GM19023 (cell line): ENCODE measurements at regions not wholly inside any gene's neighbourhood (a gene's known extent, or its start where the extent isn't known, plus 50 kb on each side); places are given as distances from the start of the nearest gene placed in this dataset.
"Not testable (repeated sequence)": the region's sequence is repeated elsewhere in the genome, so short reads cannot be mapped to it uniquely, and the experiment has no call there.

Experiments
- ATAC-seq: cut with Tn5 transposase; IDR thresholded peaks from one replicate; pipeline ENCODE4 v1.9.1; 2021; ENCODE audit warnings: mild to moderate bottlenecking, moderate library complexity; ENCODE audit not compliant: unreplicated experiment

DNA sequence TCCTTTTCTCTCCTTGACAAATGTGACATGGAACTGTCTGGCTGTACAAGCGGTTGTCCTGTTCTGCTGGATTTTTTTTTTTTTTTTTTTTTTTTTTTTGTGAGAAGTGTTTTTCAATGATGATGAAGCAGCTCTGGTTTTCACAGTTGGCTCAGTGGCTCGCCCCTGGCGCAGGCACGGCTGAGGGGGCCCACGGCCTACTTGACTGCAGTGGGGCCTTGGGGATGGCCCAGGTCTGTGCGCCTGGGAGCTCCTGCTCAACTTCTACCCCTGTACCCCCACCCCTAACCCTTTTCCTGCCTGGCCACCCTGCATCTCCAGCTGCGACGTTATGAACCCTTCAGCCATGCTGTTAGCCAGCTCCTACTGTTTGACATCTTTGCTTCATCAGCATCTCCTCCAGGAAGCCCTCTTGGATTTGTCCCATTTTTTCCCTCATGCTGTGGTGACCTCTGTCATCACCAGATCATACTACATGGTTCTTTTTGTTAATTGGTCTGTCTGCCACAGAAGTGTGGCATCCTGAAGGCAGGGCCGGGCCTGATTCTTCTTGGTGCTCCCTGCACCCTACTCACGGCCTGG, 167.9 kb downstream of the INHBB start:
- no peak for ATAC-seq

DNA sequence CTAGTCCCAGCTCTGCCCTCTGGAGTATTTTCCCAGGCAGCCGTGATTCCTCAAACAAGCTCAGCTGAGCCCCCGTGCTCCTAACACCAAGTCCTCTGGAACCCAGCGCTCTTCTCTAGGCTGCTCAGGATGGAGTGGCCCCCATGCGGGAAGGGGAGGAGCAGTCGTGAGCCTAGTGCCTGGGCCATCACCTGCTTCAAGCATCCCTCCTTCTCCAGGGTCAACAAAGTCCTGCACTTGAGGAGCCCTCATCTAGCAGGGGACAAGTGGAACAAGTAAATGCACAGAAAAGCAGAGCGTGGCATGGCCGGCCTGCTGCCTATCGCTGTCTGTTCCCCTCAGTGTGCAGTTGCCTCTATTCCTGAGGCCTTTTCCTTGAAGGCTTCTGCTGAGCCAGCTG, 168.6 kb downstream of the INHBB start:
- ATAC-seq = no peak

DNA sequence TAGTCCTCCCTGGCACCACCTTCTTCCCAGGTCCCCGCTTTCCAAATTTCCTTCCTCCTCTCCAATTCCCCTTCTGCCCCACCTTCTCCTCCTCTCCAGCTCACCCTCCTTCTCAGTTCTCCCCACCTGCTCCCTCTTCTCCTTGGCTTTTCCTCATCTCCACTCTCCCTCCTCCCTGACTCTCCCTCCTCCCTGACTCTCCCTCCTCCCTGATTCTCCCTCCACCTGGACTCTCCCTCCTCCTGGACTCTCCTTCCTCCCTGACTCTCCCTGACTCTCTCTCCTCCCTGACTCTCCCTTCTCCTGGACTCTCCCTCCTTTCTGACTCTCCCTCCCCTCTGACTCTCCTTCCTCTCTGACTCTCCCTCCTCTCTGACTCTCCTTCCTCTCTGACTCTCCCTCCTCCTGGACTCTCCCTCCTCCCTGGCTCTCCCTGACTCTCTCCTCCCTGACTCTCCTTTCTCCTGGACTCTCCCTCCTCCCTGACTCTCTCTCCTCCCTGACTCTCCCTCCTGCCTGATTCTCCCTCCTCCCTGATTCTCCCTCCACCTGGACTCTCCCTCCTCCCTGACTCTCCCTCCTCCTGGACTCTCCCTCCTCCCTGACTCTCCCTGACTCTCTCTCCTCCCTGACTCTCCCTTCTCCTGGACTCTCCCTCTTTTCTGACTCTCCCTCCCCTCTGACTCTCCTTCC, 169.3 kb downstream of the INHBB start:
- ATAC-seq = not testable (repeated sequence)

DNA sequence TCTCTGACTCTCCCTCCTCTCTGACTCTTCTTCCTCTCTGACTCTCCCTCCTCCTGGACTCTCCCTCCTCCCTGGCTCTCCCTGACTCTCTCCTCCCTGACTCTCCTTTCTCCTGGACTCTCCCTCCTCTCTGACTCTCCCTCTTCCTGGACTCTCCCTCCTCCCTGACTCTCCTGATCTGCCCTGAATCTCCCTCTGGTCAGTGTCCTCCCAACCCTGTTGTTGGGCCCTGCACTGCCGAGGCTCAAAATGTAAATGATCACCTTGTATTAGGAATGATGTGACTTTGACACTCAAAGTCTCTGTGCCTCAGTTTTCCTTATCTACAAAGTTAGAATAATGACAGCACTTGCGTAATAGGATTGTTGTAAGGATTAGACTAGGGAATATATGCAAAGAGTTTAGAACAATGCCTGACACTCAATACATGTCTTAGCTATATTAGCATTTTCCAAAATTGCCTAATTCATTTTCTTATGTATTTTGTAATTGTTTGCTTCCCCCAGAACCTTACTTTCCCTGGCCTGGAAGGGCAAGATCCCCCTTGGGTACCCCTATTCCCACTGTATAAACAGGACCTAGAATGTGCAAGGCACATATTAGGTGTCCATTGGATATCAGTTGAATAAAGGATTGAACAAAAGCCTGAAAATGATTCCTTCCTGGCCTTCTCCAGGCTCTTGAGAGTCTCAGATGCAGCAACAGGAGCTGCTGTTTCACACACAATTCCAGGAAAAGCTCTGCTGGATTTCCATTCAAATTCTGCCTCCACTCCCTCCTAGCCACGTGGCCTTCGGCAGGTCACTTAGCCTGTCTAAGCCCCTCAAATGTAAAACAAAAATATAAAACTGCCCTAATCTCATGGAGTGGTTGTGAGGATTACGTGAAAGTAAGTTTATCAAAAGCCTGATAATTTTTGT, 170.1 kb downstream of the INHBB start:
- ATAC-seq = no peak

DNA sequence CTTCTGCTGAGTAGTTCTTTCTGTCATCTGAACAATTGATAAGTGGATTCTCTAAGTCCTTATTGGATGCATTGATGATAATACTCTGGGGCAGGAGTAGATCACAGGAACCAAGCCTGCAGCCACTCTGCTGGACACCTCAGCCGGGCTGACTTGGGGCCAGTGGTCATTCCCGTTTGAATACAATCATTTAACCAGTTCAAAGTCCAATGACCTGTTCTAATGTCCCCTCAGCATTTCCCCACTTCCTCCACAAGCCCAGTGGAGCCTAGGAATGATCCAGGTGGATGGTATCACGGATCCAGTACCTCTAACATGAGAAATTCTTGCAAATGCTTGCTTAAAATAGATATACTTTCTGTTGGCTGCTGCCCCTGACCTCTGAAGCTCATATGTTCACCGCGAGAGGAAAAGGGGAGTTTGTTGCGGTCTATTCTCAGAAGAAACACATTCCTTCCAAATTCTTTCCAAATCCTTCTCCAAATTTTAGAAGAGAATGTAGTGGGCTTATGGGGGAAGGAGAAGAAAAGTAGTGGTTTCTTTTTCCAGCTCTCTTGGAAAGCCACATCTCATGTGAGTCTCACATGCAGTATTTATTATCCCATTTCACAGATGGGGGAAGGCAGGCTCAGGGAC, 170.9 kb downstream of the INHBB start:
- ATAC-seq = no peak

DNA sequence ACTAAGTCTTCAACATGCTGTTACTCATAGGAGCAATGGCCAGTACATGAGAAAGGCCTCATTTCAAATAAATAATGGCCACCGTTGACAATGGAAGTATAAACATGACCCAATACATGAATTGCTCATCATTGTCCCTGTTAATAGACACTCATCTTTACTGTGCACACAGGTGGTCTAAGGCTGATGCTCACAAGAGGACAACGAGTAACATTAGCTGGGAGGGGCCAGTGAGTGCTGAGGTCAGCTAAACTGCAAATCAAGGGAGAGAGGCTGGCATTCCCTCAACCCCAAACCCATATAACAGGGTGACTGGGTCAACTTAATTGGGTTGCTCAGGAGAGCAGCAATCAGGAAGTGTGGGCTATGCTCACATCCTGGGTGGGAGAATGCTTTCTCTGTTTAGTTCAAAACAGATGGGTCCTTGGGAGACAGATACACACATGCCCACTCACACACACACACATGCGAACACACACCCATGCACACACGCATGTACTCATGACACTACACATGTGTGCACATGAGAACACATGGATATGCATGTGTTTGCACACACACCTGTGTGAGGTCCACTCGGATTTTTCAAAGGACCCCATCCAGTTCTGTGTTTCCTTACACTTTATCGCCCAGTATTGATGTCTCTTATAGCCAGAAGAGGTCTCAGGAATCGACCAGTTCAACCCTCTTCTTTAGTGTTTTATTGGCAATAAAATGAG, 172.0 kb downstream of the INHBB start:
- no peak for ATAC-seq

DNA sequence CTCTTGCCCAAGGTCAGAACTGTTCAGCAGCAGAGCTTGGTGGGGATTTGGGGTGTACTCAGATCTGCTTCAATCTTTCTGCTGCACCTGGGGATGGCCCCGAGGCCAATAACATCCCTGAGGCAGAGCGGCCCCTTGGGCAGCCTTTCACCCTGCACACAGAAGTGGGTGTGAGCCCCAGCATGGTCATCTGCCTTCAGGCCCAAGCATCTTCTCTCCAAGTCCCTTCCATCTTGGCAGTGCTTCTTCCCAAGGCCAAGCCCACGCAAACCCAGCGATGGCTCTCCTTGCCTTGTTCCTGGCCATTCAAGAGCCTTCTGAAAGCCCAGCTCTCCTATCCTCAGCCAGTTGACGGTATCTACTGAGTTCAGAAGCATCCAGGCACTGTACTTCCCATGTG, 172.9 kb downstream of the INHBB start:
- ATAC-seq = no peak

DNA sequence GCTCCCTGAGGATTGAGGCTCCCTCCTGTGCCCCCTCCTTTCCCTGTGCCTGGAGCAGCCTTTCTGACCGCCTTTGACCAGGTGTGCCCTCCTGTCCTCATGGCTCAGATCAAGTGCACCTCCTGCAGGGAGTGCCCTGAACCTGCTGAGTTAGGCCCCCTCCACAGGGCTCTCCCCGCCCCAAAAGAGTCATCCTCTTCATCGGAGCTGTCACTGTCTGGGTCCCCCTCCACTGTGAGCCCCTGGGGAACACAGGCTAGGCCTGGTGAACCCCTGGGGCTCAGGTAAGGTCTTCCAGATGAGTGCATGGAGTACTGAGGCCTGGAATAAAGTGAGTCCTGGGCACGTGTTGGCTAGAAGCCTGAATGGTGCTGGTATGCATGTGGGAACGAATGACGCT, 173.5 kb downstream of the INHBB start:
- no peak for ATAC-seq

DNA sequence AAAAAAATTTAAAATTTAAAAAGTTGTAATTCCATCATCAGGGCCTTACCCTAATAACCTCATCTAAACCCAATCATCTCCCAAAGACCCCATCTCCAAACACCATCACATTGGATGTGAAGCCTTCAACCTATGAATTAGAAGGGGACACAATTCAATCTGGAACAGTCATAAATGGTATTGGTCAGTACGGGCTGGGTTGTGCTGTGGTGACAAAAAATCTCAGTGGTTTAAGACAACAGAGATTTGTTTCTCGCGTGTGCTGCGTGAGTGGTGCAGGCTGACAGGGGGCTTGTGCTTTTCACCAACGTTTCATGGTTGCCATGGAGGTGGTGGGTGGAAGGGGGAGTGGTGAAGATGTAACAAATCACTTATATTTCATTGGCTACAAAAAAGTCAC, 174.5 kb downstream of the INHBB start:
- ATAC-seq = no peak

DNA sequence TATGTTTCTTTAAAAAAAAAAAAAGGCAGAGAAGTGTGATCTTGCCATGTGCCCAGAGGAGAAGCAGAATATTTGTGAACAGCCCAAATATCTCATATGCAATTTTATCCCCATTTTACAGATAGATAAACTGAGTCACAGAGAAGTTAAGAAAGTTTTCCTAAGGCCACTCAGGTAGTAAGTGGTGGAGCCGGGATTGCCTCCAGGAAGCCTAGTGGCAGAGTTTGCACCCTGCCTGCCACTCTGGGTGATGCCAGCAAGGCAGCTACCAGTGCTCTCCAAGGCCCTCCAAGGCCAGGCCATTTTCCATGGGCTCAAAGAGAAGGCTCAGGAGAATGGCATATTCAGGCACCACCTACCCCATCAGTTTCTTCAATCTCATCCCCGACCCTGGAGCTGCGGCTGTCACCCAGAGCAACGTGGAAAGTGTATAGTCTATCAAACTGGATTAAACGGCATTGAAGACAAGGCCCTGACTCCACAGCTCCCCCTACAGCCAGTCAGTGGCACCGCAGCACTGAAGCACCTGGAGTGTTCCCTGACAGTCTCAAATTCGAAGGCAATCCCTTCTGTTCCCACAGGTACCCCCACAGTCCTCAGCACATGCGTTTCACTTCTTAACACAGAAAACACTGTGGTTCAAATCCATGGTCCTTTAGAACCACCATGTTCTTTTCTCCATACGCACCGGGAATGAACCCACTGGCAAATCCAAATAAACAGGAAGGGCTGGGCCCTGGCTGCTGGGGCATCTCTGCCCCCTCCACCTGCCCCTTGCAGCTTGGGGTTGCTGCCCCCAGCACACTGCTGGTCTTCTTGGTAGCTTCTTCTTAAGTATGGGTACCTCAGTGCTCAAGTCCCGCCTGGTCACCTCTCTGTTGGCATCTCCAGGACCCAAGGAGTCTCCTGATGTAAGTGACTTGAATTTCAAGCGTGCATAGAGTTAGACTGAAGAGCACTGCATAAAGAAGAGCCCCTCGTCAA, 175.3 kb downstream of the INHBB start:
- no peak for ATAC-seq

DNA sequence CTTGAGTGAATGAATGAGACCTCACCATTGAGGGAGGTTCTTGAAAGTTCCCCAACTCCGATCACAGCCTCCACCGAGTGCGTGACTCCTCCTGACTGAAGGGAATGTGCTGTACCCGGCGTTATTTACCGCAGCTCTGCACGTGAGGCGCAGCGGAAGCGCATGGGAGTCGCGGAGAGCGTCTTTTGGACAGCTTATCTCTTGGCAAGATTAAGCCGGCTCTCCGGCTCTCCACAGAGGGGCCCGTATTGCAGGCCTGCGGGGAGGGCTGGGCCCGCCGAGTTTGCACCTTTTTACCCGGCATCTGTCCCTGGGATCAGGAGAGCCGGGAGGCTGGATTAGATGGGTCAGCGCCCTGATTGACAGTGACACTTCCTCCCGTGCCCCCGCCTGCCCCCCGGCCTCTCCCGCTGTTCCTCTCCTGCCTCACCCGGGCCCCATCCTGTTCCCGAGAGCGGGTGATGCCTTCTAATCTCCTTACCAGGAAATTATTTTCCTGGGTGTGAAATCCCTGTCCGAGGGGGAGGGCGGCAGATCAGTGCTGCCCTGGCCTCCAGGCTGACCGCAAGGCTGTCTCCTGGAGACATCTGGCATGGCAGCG, 176.3 kb downstream of the INHBB start:
- ATAC-seq = no peak

DNA sequence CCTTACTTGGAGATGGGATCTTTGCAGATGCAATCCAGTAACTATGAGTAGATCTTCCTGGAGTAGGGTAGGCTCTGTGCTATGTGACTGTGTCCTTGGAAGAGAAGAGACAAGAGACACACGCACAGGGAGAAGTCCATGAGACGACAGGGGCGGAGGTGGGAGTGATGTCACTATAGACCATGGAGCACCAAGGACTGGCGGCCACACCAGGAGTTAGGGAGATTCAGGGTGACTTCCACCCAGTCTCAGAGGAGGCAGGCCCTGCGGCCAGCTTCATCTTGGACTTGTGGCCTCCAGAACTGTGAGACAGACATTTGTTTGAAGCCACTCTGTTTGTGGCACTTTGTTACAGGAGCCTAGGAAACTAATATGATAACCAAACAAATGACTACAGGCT, 177.8 kb downstream of the INHBB start:
- no peak for ATAC-seq

DNA sequence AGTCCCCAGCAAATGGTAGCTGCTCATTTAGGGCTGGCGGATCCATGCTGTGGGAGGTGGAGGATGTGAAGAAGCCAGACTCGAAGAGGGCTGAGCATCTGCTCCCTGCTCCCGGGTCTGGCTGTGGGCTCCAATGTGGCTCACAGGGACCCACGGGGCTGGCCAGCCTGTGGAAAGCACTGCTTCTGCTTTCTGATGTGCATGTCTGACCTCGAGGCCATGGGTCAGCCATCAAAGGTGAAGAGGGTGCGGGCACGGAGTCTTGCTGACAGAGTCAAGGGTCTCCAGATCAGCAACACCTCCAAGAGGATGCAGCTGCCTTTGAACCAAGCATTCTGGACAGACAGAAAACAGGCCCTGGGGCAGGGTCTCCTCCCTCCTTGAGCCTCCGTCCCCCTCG, 178.2 kb downstream of the INHBB start:
- ATAC-seq = no peak

DNA sequence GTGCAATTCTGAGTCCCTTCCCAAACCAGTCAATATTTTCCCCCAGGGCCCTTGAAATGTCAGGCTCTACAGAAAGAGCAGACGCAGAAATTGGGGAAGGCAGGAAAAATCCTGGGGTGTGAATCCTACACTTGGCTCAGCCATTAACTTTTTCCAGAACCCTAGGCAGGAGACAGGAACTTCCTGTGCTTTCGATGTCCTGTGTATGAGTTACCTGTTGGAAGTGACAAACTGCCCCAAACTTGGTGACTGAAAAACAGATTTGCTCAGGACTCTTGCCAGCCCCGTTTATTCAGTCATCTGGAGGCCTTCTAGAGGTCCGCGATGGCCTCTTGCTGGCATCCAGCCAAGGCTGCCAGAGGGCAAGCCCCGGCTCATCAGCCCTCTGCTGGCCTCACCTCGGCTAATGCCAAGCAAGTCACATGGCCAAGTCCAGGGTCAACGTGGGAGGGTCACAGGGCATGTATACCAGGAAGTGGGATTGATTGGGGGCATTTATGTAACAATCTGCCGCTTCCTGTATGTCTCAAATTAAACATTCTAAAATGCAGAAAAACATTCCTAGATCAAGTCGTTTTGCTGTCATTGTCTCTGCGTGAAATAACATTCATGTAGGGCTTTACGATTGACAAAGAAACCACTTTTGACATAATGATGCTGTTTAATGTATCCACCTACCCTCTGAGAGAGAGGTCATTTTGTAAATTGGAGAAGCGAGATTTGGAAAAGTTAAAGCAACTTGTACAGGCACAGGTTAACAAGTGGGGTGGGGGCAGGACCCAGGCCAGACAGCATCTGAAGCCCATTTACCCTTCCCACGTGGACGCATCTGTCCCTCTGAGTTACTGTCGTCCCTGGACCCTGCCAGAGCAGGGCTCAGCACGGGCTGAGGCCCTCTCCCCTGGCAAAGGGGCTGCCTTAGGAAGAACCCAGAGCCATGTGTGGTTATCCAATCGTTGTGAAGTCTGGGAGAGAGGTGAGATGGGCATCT, 179.4 kb downstream of the INHBB start:
- no peak for ATAC-seq

DNA sequence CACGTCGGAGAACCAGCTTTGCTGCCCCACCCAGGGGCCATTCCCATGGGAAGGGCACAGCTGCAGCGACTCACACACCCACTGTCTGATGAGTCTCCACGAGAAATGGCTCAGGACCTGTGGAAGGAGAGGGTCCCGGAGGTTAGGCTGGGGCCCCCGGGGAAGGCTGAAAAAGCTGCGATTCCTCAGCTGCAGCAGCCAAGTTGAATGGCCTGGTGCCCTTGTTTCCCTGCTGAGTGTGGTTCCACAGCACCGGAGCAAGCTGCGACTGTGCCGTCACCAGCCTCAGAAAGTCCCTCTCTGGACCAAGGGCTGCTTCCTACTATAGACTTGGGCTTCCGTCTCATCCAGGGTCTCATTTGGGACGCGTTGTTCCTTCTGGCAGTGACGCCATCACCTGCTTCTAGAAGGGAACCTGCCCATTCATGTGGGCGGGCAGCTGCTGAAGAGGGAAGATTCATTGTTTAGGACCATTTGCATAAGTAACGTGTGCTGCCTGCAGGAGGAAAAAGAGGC, 180.2 kb downstream of the INHBB start:
- ATAC-seq = no peak

DNA sequence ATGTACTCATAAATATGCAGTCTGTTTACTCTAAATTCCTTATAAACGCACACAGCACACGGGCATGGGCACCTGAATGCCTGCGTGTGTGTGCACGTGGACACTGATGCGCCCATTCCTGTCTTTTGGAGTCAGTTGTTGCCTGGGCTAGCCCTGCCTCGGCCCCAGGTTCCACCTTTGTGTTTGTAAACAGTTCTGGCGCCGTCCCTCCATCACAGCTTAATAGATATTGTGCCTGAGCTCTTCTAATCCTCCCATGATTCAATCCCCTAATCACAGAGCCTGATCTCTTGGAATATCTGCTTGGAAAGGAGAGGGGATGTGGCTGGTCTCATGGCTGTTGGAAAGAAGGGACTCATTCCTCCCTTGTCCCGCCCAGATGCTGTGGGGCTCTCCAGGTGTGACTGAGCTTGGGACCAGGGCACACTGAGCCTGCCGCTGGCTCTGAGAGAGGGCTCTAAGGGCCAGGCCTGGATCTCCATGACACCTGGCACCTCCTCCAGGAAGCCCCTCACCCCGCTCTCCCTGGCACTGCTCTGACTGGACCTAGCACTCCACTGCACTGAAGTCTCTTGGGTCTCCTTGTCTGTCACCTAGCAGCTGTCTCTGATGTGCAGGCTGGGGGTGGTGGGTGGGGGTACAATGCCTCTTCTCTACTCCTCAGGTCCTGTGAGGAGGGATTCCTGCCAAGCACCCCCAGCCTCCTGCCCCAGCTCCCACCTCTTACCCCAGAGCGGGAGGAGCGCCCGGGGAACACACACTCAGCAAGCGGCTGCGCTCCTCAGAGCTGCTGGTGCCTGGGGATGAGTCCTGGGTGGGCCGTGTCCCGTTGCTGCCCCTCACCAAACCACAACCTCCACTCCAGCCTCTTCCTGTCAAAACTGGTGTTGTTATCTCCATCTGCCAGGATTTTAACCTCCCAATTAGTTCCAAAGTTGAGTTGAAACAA, 181.3 kb downstream of the INHBB start:
- ATAC-seq = no peak
